Type B pancreatic cell (in vitro differentiated cells): ENCODE measurements at regions not wholly inside any gene's neighbourhood (a gene's known extent, or its start where the extent isn't known, plus 50 kb on each side); places are given as distances from the start of the nearest gene placed in this dataset.

Source experiments
- DNase-seq: peaks from one replicate; pipeline ENCODE4 v3.0.0; 2021; ENCODE audit warnings: mixed read lengths; ENCODE audit not compliant: unreplicated experiment; ENCODE audit errors: extremely low spot score
- H3K27ac Mint-ChIP-seq: 2 replicates; pipeline ENCODE4 v1.8.0; 2021; ENCODE audit warnings: mild to moderate bottlenecking, mixed read lengths
- H3K27me3 Mint-ChIP-seq: 2 replicates; pipeline ENCODE4 v1.8.0; 2021; ENCODE audit warnings: mixed read lengths
- H3K36me3 Mint-ChIP-seq: 2 replicates; pipeline ENCODE4 v1.8.0; 2021; ENCODE audit warnings: mixed read lengths
- H3K4me1 Mint-ChIP-seq: one replicate; pipeline ENCODE4 v1.8.0; 2021; ENCODE audit warnings: mixed read lengths; ENCODE audit not compliant: unreplicated experiment
- H3K4me3 Mint-ChIP-seq: 2 replicates; pipeline ENCODE4 v1.8.0; 2021; ENCODE audit warnings: mild to moderate bottlenecking, mixed read lengths
- H3K9me3 Mint-ChIP-seq: 2 replicates; pipeline ENCODE4 v1.8.0; 2021; ENCODE audit warnings: mixed read lengths
- CTCF ChIP-seq: fragments of 200-600 bp; sonication (generic); conservative IDR thresholded peaks from 2 replicates; pipeline ENCODE4 v1.5.0; 2021; ENCODE audit warnings: antibody characterized with exemption, mild to moderate bottlenecking

- no peaks in the 10 kb centered on the region for H3K36me3 Mint-ChIP-seq
- TF ChIP-seq CTCF = no peak
- DNase-seq = no peak
- H3K4me1 Mint-ChIP-seq = peaks cover 30% of the 10 kb centered on the region
- no peak overlapping the region for H3K4me3 Mint-ChIP-seq
- no peaks in the 10 kb centered on the region for H3K27me3 Mint-ChIP-seq
- no peak overlapping the region for H3K27ac Mint-ChIP-seq
- no peaks in the 10 kb centered on the region for H3K9me3 Mint-ChIP-seq
These were observed 265.3 kb upstream of the TBX3 start for GRCh38 chr12:114949058-114949820.

- Mint-ChIP-seq H3K4me3 (no peak overlapping the region), H3K27ac (no peak overlapping the region), H3K27me3 (no peaks in the 10 kb centered on the region), H3K4me1 (peaks cover 18% of the 10 kb centered on the region), H3K9me3 (no peaks in the 10 kb centered on the region), H3K36me3 (no peaks in the 10 kb centered on the region)
- TF ChIP-seq CTCF = no peak
- no peak for DNase-seq
These were observed 261.4 kb upstream of the TBX3 start for GRCh38 chr12:114945351-114945750.

DNA sequence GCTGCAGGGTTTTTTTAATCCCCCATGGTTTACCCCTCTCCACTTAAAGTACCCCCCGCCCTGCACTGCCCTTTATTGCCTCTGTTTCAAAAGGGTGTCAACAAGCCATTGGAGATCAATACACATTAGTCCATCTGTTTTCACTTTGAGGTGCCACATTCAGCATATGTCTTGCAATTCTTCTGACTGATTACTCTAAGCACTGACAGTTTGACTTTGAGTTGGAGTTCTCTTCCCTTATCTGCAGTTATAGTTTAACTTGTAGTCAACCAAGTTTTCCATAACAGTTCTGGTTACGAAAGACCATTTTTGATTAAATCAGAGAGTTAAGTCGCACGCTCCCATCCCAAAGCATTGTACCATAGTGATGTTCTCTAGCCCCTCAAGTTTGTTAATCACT lies 260.8 kb upstream of the TBX3 start:
- TF ChIP-seq CTCF = no peak
- no peaks in the 10 kb centered on the region for H3K36me3 Mint-ChIP-seq
- no peaks in the 10 kb centered on the region for H3K9me3 Mint-ChIP-seq
- no peak overlapping the region for H3K27ac Mint-ChIP-seq
- H3K4me3 Mint-ChIP-seq = no peak overlapping the region
- DNase-seq = no peak
- H3K4me1 Mint-ChIP-seq = peaks cover 14% of the 10 kb centered on the region
- no peaks in the 10 kb centered on the region for H3K27me3 Mint-ChIP-seq

DNA sequence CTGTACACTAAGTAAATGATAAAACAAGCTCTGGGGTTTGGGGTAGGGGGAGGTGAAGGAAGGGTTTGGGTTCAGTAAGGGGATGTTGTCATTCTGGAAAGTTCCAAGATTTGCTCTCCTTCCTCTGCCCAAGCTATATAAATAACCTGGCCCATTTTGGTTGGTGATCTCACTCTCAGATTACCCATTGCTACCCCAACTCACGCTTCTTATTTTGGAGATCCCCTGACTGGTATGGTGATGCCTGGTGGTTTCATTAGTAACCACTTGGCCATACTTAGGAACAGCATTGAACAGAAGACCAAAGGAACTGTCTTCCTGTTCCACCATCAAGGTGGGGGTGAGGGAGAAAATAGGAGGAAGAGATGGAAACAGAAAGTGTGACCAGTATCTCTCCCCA lies 259.6 kb upstream of the TBX3 start:
- peaks cover 9% of the 10 kb centered on the region for H3K4me1 Mint-ChIP-seq
- no peak overlapping the region for H3K4me3 Mint-ChIP-seq
- no peaks in the 10 kb centered on the region for H3K36me3 Mint-ChIP-seq
- TF ChIP-seq CTCF = no peak
- H3K27me3 Mint-ChIP-seq = no peaks in the 10 kb centered on the region
- H3K9me3 Mint-ChIP-seq = no peaks in the 10 kb centered on the region
- no peak overlapping the region for H3K27ac Mint-ChIP-seq
- no peak for DNase-seq

- no peak for TF ChIP-seq CTCF
- peaks cover 11% of the 10 kb centered on the region for H3K4me1 Mint-ChIP-seq
- H3K9me3 Mint-ChIP-seq = peaks cover 19% of the 10 kb centered on the region
- H3K4me3 Mint-ChIP-seq = no peak overlapping the region
- no peak for DNase-seq
- no peaks in the 10 kb centered on the region for H3K27me3 Mint-ChIP-seq
- no peak overlapping the region for H3K27ac Mint-ChIP-seq
- peaks cover 3% of the 10 kb centered on the region for H3K36me3 Mint-ChIP-seq
These were observed 254.7 kb upstream of the TBX3 start for GRCh38 chr12:114938487-114939210.
